ENCODE measurements at regions not wholly inside any gene's neighbourhood (a gene's known extent, or its start where the extent isn't known, plus 50 kb on each side); places are given as distances from the start of the nearest gene placed in this dataset.
"Not testable (repeated sequence)": the region's sequence is repeated elsewhere in the genome, so short reads cannot be mapped to it uniquely, and the experiment has no call there.

GRCh38 chr20:29570126-29570525 lies 1687.3 kb upstream of the DEFB115 start:
- TF ChIP-seq POLR2A, EP300 (IDR thresholded peaks at IDR 0.05): not testable (repeated sequence)
- TF ChIP-seq, protein P1, sequence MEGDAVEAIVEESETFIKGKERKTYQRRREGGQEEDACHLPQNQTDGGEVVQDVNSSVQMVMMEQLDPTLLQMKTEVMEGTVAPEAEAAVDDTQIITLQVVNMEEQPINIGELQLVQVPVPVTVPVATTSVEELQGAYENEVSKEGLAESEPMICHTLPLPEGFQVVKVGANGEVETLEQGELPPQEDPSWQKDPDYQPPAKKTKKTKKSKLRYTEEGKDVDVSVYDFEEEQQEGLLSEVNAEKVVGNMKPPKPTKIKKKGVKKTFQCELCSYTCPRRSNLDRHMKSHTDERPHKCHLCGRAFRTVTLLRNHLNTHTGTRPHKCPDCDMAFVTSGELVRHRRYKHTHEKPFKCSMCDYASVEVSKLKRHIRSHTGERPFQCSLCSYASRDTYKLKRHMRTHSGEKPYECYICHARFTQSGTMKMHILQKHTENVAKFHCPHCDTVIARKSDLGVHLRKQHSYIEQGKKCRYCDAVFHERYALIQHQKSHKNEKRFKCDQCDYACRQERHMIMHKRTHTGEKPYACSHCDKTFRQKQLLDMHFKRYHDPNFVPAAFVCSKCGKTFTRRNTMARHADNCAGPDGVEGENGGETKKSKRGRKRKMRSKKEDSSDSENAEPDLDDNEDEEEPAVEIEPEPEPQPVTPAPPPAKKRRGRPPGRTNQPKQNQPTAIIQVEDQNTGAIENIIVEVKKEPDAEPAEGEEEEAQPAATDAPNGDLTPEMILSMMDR (IDR thresholded peaks at IDR 0.05), result not testable (repeated sequence)

All from tibial nerve (tissue), 4 donors.